Cardiac fibroblast (primary cell): ENCODE measurements at regions not wholly inside any gene's neighbourhood (a gene's known extent, or its start where the extent isn't known, plus 50 kb on each side); places are given as distances from the start of the nearest gene placed in this dataset.

ENCODE experiments used
- DNase-seq, 2 donors: peaks; one replicate each; pipeline versions ENCODE4 v3.0.0 to v3.0.0-alpha.2; 2010; ENCODE audit warnings: low read depth in 2 of 2
- H3K4me3 ChIP-seq, 2 donors: replicated peaks in 1 of 2; 1 replicate in 1 of 2; 2 replicates in 1 of 2; pipeline ENCODE4 v1.5.1; 2011; ENCODE audit warnings: low read depth in 2 of 2, low read length in 2 of 2, mild to moderate bottlenecking in 2 of 2, moderate library complexity in 1 of 2
- TF ChIP-seq, protein P1 (sequence below): IDR thresholded peaks from one replicate; pipeline ENCODE4 v1.5.1; 2011; ENCODE audit warnings: low read depth, mild to moderate bottlenecking, low read length, inconsistent platforms

DNA sequence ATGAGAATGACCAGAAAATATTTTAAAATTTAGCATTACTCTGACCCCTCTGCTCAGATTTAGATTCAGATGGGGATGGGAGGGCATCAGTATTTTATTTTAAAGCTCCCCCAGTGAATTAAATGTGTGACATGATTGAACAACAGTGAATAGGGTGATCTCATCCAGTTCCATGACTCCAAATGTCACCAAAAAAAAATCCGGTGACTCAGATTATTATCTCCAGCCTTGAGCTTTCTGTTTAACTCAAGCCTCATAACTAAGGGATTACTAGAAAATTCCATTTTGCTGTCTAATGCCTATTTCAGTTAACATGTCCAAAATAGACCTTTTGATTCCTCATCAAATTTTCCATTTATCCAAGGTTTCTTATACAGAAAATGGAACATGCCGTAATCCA, 121.8 kb upstream of the TMEM47 start:
- peak; percentile 1 to 78 for DNase-seq
- TF ChIP-seq, protein P1, sequence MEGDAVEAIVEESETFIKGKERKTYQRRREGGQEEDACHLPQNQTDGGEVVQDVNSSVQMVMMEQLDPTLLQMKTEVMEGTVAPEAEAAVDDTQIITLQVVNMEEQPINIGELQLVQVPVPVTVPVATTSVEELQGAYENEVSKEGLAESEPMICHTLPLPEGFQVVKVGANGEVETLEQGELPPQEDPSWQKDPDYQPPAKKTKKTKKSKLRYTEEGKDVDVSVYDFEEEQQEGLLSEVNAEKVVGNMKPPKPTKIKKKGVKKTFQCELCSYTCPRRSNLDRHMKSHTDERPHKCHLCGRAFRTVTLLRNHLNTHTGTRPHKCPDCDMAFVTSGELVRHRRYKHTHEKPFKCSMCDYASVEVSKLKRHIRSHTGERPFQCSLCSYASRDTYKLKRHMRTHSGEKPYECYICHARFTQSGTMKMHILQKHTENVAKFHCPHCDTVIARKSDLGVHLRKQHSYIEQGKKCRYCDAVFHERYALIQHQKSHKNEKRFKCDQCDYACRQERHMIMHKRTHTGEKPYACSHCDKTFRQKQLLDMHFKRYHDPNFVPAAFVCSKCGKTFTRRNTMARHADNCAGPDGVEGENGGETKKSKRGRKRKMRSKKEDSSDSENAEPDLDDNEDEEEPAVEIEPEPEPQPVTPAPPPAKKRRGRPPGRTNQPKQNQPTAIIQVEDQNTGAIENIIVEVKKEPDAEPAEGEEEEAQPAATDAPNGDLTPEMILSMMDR, result no peak
- H3K4me3 ChIP-seq, result no peak overlapping the region

- no peak for DNase-seq
- TF ChIP-seq, protein P1, result no peak
Measured at GRCh38 chrX:34790026-34790425, 132.9 kb upstream of the TMEM47 start.

GRCh38 chrX:34805951-34806350, 136.6 kb upstream of the FAM47B start:
- no peak overlapping the region for H3K4me3 ChIP-seq
- TF ChIP-seq, protein P1, result no peak

More at GRCh38 chrX:34790026-34790425, 132.9 kb upstream of the TMEM47 start:
- no peak overlapping the region for H3K4me3 ChIP-seq

GRCh38 chrX:34809096-34809495, 133.5 kb upstream of the FAM47B start:
- H3K4me3 ChIP-seq, result no peak overlapping the region
- DNase-seq, result no peak
- TF ChIP-seq, protein P1, result no peak

More at GRCh38 chrX:34805951-34806350, 136.6 kb upstream of the FAM47B start:
- peak in 1 of 2 donors; percentile 8 for DNase-seq

GRCh38 chrX:34810364-34810763, 132.2 kb upstream of the FAM47B start:
- TF ChIP-seq, protein P1, result no peak
- DNase-seq, result peak; percentile 1 to 38
- no peak overlapping the region for H3K4me3 ChIP-seq

DNA sequence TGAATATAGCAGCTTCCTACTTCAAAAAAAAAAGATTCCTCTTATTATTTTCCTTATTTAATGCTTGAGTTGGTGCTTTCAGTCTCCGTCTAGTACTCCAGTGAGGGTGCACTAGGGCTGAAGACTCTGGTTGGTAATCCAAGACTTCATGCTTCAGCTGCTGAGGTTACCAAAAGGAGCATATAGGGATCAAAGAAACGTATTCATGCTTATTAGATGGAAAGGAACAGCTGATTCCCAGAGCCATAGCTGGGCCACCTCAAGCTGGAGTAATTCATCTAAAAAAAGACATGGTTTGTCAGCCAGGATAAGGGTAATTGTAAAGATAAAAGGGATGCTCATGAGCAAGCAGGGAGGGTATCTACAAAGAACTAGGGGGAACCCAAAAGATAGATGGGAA, 131.7 kb upstream of the FAM47B start:
- no peak for DNase-seq
- no peak overlapping the region for H3K4me3 ChIP-seq
- TF ChIP-seq, protein P1, result no peak

GRCh38 chrX:34813618-34814017, 129.0 kb upstream of the FAM47B start:
- peak in 1 of 2 donors; percentile 53 for DNase-seq
- no peak overlapping the region for H3K4me3 ChIP-seq
- TF ChIP-seq, protein P1, result no peak
